Transverse colon (tissue), 4 donors: ENCODE measurements at regions not wholly inside any gene's neighbourhood (a gene's known extent, or its start where the extent isn't known, plus 50 kb on each side); places are given as distances from the start of the nearest gene placed in this dataset.

Experiments
- CTCF ChIP-seq, 5 experiments: fragments of 200-600 bp in 3 of 5; fragments of 450-650 bp in 2 of 5; sonication (generic) in 3 of 5; IDR thresholded peaks; 1 replicate in 2 of 5; 2 replicates in 3 of 5; pipeline ENCODE4 v1.5.1; 2016 to 2017; ENCODE audit warnings: antibody characterized with exemption in 5 of 5, inconsistent platforms in 3 of 5, mild to moderate bottlenecking in 2 of 5, moderate library complexity in 1 of 5
- EP300 ChIP-seq: sonication (generic); formaldehyde crosslinking; IDR thresholded peaks from one replicate; pipeline ENCODE4 v1.6.1; 2017; ENCODE audit warnings: antibody characterized with exemption, low read depth
- POLR2A ChIP-seq: fragments of 450-650 bp; IDR thresholded peaks from one replicate; pipeline ENCODE4 v1.6.1; 2016; ENCODE audit warnings: antibody characterized with exemption, mild to moderate bottlenecking, moderate library complexity
- POLR2AphosphoS5 ChIP-seq, 3 donors: sonication (generic); formaldehyde crosslinking; IDR thresholded peaks; one replicate each; pipeline ENCODE4 v1.6.1; 2016; ENCODE audit warnings: antibody characterized with exemption in 3 of 3

GRCh38 chr10:57628592-57629284 lies 639.0 kb downstream of the IPMK start:
- TF ChIP-seq CTCF (IDR thresholded peaks at IDR 0.05): no peak
- TF ChIP-seq POLR2A: no peak
- TF ChIP-seq POLR2AphosphoS5 (IDR thresholded peaks at IDR 0.05): no peak
- no peak for TF ChIP-seq EP300
